Neural crest cell (in vitro differentiated cells): ENCODE measurements at regions not wholly inside any gene's neighbourhood (a gene's known extent, or its start where the extent isn't known, plus 50 kb on each side); places are given as distances from the start of the nearest gene placed in this dataset.
"Not testable (repeated sequence)": the region's sequence is repeated elsewhere in the genome, so short reads cannot be mapped to it uniquely, and the experiment has no call there.

Experiments
- DNase-seq: peaks from one replicate; pipeline ENCODE4 v3.0.0; 2021; ENCODE audit warnings: low read depth, mixed read lengths, low spot score
- H3K27ac Mint-ChIP-seq: one replicate; pipeline ENCODE4 v1.8.0; 2021; ENCODE audit warnings: mild to moderate bottlenecking, mixed read lengths; ENCODE audit not compliant: unreplicated experiment
- H3K27me3 Mint-ChIP-seq: 2 replicates; pipeline ENCODE4 v1.8.0; 2021; ENCODE audit warnings: low read depth, mild to moderate bottlenecking, mixed read lengths
- H3K36me3 Mint-ChIP-seq: 2 replicates; pipeline ENCODE4 v1.8.0; 2021; ENCODE audit warnings: low read depth, mild to moderate bottlenecking, mixed read lengths
- H3K4me1 Mint-ChIP-seq: 2 replicates; pipeline ENCODE4 v1.8.0; 2021; ENCODE audit warnings: mixed read lengths
- H3K4me3 Mint-ChIP-seq: one replicate; pipeline ENCODE4 v1.8.0; 2021; ENCODE audit warnings: mild to moderate bottlenecking, mixed read lengths
- H3K9me3 Mint-ChIP-seq: 2 replicates; pipeline ENCODE4 v1.8.0; 2021; ENCODE audit warnings: mixed read lengths
- TF ChIP-seq, protein P1 (sequence below): fragments of 200-600 bp; sonication (generic); conservative IDR thresholded peaks from 2 replicates; pipeline ENCODE4 v1.5.0; 2021; ENCODE audit warnings: antibody characterized with exemption, mild to moderate bottlenecking

GRCh38 chrX:86930419-86930818, 587.2 kb upstream of the KLHL4 start:
- no peaks in the 10 kb centered on the region for H3K36me3 Mint-ChIP-seq
- H3K9me3 Mint-ChIP-seq, result no peaks in the 10 kb centered on the region
- no peak for DNase-seq
- H3K27ac Mint-ChIP-seq, result no peak overlapping the region
- H3K27me3 Mint-ChIP-seq, result no peaks in the 10 kb centered on the region
- H3K4me1 Mint-ChIP-seq, result no peaks in the 10 kb centered on the region
- no peak overlapping the region for H3K4me3 Mint-ChIP-seq
- TF ChIP-seq, protein P1, sequence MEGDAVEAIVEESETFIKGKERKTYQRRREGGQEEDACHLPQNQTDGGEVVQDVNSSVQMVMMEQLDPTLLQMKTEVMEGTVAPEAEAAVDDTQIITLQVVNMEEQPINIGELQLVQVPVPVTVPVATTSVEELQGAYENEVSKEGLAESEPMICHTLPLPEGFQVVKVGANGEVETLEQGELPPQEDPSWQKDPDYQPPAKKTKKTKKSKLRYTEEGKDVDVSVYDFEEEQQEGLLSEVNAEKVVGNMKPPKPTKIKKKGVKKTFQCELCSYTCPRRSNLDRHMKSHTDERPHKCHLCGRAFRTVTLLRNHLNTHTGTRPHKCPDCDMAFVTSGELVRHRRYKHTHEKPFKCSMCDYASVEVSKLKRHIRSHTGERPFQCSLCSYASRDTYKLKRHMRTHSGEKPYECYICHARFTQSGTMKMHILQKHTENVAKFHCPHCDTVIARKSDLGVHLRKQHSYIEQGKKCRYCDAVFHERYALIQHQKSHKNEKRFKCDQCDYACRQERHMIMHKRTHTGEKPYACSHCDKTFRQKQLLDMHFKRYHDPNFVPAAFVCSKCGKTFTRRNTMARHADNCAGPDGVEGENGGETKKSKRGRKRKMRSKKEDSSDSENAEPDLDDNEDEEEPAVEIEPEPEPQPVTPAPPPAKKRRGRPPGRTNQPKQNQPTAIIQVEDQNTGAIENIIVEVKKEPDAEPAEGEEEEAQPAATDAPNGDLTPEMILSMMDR, result no peak

DNA sequence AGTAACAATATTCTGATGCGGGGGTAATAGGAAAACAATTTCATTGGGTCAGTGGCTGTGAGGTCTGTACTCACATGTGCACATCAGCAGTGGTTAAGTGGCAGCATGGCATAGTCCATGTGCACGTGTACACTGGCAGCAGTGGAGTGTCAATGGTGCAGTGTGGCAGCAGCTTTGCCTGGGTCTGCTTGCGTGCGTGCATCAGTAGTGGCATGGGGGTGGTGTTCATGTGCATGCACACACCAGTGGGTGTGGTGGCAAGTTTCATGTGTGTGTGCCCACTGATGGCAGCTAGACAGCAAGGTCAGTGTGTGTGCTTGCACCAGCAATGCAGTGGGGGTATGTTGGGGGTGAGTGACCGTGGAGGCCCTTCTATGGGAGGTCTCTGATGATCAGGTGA, 581.6 kb upstream of the KLHL4 start:
- no peaks in the 10 kb centered on the region for H3K27me3 Mint-ChIP-seq
- no peak for DNase-seq
- no peaks in the 10 kb centered on the region for H3K36me3 Mint-ChIP-seq
- H3K4me1 Mint-ChIP-seq, result no peaks in the 10 kb centered on the region
- no peak overlapping the region for H3K27ac Mint-ChIP-seq
- H3K9me3 Mint-ChIP-seq, result no peaks in the 10 kb centered on the region
- TF ChIP-seq, protein P1, result no peak
- H3K4me3 Mint-ChIP-seq, result no peak overlapping the region

DNA sequence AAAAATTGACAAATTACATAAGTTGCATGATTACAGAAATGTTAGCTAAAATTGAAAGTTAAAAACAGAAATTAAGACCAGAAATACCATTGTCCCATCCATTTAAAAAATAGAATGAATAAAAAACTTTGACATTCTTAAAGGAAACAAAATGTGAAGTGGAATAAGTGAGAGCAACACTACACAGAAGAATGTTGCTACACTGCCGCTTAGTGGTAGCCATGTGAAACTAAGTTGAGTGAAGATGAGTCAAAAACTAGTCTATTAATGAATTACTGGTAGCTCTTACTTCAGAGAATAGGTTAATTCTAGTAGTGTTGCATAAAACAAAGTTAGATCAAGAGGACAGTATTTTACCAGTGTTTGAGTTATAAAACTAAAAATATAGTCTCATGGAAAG, 571.0 kb upstream of the KLHL4 start:
- Mint-ChIP-seq H3K4me3 (no peak overlapping the region), H3K36me3 (no peaks in the 10 kb centered on the region), H3K27ac (no peak overlapping the region), H3K27me3 (no peaks in the 10 kb centered on the region), H3K9me3 (no peaks in the 10 kb centered on the region), H3K4me1 (no peaks in the 10 kb centered on the region)
- TF ChIP-seq, protein P1, result peak; percentile 92
- peak; percentile 23 for DNase-seq

DNA sequence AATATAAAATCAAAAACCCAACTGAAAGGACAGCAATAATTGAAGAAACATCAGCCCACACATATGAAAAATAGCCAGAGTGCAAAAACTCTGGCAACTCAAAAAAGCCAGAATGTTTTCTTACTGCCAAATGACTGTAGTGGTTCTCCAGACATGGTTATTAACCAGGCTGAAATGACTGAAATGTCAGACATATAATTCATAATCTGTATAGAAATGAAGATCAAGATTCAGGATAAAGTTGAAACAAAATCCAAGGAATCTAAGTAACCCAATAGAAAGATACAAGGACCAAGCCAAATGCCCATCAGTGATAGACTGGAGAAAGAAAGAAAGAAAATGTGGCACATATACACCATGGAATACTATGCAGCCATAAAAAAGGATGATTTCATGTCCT, 553.3 kb upstream of the KLHL4 start:
- Mint-ChIP-seq H3K9me3 (peaks cover 10% of the 10 kb centered on the region), H3K4me3 (no peak overlapping the region), H3K36me3 (no peaks in the 10 kb centered on the region), H3K27me3 (no peaks in the 10 kb centered on the region), H3K27ac (no peak overlapping the region), H3K4me1 (no peaks in the 10 kb centered on the region)
- no peak for DNase-seq
- TF ChIP-seq, protein P1, result no peak

GRCh38 chrX:86981326-86981879, 536.2 kb upstream of the KLHL4 start:
- Mint-ChIP-seq H3K4me1 (peaks cover 11% of the 10 kb centered on the region), H3K4me3 (no peak overlapping the region), H3K36me3 (no peaks in the 10 kb centered on the region), H3K9me3 (no peaks in the 10 kb centered on the region), H3K27ac (no peak overlapping the region), H3K27me3 (peaks cover 18% of the 10 kb centered on the region)
- no peak for DNase-seq
- TF ChIP-seq, protein P1, result no peak

GRCh38 chrX:86987351-86987750, 530.3 kb upstream of the KLHL4 start:
- not testable (repeated sequence) for H3K27ac Mint-ChIP-seq, H3K9me3 Mint-ChIP-seq, DNase-seq, H3K4me1 Mint-ChIP-seq, H3K4me3 Mint-ChIP-seq, H3K36me3 Mint-ChIP-seq
- peaks cover 13% of the 10 kb centered on the region for H3K27me3 Mint-ChIP-seq
